GM18873 (cell line): ENCODE measurements at regions not wholly inside any gene's neighbourhood (a gene's known extent, or its start where the extent isn't known, plus 50 kb on each side); places are given as distances from the start of the nearest gene placed in this dataset.
"Not testable (repeated sequence)": the region's sequence is repeated elsewhere in the genome, so short reads cannot be mapped to it uniquely, and the experiment has no call there.

Source experiments
- ATAC-seq: cut with Tn5 transposase; IDR thresholded peaks from one replicate; pipeline ENCODE4 v1.9.1; 2021; ENCODE audit warnings: mild to moderate bottlenecking, moderate library complexity, moderate number of reproducible peaks; ENCODE audit not compliant: unreplicated experiment, low FRiP score

DNA sequence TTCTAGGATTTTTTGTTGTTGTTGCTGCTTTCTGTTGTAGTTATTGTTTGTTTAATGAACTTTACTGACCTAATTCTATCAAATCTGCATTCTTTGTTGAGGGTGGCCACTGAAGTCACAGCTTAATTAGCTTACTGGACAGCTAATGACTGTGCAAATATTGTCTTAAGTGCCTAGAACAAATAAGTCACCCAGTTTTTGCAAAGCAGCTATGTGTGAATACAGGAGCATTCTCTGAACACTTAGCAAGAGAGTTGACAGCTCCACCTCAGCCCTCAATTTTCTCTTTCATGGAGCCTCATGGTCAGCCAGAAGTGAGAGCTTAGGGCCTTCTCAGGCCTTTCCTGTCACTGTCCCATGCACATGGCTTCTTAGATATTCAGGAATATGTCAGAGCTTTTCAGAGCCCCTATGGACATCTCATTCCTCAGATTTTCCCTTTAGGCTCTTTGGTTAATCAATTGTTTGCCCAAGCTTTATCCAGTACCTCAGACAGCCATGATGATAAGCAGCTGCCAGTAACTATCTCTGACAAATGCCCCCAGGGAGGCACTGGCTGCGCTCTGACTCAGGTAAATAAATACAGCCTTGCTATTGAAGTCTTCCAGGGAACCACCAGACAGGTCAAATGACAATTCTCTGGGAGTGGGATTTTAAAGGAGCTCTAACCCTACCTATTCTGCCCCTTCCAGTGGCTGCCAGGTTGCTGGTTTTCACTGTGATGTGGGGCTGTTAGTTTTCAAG is 241.4 kb upstream of the IL12B start:
- ATAC-seq: no peak

DNA sequence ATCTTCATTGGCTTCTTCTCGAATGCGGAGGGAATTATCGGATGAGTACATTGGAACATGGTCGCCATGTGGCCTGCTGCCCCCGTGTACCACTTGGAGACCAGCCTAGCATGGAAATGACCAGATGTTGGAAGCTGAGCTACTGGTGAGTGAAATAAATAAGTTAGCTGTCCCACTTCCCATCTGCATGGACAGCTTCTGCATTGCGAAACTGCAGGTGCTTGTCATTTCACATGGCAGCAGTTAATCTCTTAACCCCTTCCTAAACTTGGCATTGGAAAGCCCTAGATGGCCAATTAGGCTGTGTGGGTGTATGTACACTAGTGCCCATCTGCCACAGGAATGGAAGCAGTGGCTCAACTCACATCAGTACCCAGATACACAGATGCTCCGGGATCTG is 246.6 kb upstream of the IL12B start:
- ATAC-seq: no peak

DNA sequence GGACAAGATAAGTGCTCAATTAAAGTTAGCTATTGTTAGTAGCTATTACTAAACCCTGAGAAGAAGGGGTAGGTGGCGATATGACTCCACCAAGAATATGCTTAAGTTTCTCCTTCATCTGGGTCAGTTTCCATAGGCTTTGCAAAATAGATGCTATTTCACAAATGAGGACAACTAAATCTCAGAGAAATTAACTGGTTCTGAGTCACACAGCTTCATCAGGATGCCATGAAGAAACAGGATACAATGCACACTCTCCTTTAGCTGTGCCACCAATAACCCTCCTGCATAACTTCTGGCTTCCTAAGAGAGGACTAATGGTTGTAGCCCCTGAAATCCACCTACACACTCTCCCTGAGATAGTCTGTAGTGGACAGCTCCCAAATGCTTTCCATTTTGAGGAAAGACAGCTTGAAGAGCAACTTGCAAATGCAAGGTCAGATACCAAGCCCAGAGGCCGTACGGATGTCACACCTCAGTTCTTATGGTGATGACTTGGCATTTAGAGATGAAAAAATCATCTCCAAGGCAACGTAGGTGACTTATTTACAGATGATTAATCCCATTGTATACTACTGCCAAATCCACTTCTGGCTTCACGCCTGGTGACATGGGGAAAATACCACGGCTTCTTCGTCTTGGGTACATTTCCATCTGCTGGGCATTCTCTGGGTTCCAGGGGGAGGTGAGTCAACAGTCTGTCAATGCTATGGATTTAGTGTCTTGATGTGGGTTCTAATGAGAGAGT is 251.4 kb upstream of the IL12B start:
- ATAC-seq: no peak

DNA sequence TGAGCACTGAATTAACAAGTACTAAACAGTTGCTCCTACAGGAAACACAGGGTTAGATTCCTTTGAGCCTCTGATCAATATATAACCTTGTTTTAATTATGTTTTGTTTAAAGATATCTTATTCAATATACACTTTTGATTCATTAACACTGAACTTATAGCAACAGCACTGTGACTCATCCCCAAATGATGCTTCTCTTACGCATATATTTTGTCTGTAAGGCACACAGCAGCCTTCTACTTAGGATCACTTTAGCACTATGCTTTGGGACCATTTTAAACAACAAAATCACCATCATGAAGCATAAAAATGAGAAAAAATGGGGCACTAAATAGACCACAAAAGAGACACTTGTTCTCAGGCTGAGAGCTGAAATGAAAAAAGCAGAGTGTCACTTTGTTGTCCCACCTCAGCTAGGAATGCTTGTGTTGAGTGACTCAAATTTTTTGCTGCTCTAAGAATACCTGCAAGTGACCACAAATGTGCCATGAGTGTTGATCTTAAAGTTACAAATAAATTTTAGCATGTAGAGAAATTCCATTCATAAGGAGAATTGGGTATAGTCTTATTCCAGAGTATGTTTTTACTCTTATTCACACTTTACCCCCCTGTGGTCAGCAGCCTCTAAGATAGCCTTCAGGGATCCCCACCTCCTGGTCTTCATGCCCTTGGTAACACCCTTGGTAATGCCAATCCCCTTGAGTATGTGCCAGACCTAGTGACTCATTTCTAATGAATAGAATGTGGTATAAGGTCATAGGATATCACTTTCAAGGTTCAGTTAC is 252.7 kb upstream of the IL12B start:
- ATAC-seq: no peak

DNA sequence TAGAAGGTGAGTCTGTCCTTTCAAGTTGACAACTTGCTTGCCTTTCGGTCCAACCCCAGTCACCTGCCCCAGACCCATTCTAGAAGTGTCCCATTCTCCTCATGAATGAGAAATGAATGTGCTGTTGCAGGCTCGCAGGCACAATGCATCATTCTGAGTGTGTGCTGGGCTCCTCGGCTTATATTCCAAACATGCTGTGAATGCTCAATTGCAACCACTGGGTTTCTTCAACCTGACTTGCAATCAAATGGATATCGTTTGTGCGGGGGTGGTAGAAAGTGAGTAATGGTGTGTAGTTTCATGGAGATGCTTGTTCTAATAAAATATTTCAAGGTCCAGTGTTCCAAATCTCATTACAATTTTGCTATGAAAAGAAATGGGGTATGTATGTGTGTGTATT is 256.6 kb upstream of the IL12B start:
- ATAC-seq: no peak

DNA sequence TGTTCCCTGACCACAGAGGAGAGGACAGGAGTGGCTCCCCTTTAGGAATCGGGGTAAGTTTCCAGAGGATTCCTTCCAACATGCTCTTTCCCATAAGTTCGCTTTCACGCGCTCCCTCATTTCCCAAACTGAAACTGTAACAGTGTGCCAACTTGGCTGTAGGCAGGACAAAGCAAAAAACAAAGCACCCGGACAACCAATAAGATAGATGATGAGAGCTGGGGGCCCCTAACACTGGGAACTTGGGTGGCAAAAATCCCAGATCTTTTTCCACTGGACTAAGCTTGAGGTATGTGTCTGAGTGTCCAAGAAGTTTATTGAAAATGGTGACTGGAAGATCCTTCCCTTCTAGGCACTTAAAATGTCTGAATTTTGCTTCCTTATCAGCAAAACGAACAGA is 258.7 kb upstream of the IL12B start:
- no peak for ATAC-seq

DNA sequence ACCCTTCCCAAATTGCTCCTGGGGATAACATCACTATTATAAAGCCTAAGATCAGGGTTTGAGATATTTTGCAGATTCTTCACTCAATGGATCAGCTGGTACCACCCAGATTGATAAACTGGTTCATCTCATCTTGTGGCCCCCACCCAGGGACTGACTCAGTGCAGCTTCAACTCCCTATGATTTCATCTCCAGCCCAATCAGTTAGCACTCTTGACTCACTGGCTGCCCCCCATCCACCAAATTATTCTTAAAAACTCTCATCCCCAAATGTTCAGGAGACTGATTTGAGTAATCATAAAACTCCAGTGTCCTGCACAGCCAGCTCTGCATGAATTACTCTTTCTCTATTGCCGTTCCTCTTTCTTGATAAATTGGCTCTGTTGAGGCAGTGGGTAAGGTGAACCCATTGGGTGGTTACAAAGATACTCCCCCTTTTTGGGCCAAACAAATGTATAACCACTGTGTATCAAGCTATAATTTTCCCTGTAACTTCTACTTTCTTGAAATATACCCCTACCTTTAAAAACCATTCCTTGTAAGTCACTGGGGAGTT is 263.3 kb upstream of the IL12B start:
- no peak for ATAC-seq

DNA sequence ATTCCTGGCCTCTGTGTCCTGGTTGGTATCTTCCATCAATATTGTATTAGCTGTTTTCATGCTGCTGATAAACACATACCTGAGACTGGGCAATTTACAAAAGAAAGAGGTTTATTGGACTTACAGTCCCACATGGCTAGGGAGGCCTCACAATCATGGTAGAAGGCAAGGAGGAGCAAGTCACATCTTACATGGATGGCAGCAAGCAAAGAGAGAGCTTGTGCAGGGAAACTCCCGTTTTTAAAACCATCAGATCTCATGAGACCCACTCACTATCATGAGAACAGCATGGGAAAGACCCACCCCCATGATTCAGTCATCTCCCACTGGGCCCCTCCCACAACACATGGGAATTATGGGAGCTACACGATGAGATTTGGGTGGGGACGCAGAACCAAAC is 265.3 kb upstream of the IL12B start:
- not testable (repeated sequence) for ATAC-seq

DNA sequence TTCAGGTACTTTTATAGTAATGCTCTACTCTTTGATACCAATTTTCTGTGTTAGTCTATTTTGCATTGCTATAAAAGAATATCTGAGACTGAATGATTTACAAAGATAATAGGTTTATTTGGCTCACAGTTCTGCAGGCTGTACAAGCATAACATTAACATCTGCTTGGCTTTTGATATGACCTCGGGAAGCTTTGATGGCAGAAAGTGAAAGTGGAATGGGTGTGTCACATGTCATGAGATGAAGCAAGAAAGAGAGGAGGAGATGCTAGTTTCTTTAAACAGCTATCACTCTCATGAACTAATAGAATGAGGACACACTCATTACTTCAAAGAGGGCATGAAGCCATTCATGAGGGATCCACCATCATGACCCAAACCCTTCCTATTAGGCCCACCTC is 270.9 kb upstream of the IL12B start:
- no peak for ATAC-seq

DNA sequence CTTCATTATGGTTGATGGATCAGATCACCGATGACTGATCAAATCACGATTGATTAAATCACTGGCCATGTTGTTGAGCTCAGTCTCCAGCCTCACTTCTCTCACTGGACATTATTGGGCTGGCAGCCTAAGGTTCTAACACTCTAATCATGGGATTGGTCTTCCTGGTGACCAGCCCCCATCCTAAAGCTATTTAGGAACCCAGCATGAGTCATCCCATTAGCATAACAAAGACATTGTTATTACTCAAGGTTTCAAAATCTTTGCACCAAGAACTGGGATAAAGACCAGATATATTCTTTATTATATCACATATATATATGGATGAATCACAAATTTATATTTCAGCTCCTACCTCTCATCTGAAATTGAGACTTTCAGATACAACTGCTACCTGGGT is 272.1 kb upstream of the IL12B start:
- ATAC-seq: no peak

DNA sequence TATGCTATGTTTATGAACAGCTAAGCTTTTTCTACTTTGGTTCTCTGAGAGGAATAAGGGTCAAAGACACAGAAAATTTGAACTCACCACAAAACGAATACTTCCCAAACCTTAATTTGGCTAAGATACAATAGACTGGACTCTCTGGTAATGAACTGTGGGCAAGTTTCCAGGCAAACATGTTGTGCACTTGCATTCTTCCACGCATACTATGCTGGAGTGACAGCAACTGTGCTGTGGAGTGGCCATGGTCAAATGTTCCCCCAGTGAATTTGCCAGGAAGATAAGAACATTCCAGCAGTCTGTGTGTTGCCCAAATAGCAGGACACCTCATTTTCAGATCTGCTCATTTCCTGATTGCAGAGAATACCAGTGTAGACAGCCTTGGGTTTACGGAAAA is 275.3 kb upstream of the IL12B start:
- no peak for ATAC-seq

DNA sequence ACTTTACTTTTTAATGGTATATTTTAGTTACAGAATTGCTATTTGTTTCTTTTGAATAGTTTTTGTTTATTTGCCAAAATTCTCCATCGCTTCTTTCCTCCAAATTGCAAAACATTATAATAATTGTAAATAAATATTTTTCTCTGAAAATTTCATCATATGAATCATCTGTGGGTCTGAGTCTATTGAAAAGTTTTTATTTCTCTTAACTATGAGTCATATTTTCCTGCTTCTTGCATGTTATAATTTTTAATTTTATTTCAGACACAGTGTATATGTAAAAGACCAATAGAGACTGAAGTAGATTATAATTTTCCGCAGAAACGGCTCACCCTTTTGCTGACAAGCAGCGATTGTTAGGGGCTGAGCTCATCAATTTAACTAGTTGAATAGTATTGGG is 279.1 kb upstream of the IL12B start:
- no peak for ATAC-seq

DNA sequence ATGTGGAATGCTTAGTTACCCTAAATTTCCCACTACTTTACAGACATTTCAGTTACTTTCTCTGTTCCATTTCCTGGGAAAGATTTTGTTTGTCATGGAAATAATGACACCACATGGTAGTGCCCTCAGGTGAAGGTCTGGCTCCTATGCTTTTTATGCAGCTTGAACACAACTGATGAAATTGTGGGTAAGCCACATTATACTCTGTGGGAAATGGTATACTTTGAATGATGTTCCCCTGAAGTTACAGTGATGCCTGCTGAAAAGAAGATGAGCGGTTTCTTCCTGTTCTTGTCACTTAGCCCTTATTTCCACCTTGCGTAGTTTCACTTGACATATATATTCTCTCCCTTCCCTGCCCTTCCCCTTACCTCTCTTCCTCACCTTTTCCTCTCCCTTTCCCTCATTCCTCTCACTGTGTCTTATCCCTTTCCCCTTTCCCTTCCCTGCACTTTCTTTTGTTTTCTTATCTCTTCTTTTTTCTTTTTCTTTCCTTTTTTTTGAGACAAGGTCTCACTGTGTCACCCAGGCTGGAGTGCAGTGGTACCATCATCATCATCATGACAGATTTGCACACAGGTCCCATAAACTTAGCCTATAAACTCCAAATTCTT is 280.8 kb upstream of the IL12B start:
- no peak for ATAC-seq

DNA sequence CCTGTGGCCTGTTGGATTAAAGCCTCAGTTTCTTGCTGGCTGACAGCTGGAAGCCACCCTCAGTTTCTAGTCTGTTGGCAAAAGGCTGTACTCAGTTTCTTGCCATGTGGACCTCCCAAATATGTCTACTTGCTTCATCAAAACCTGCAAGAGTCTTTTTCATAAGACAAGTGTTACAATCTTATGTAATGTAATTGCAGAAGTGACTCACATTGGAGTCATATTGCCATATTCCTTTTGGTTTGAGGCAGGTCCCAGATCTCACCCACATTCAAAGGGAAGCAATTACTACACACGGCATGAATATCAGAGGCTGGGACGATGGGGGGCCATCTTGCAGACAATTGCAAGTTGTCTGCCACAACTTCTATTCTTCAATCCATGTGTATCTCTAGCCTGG is 286.7 kb upstream of the IL12B start:
- ATAC-seq: no peak

DNA sequence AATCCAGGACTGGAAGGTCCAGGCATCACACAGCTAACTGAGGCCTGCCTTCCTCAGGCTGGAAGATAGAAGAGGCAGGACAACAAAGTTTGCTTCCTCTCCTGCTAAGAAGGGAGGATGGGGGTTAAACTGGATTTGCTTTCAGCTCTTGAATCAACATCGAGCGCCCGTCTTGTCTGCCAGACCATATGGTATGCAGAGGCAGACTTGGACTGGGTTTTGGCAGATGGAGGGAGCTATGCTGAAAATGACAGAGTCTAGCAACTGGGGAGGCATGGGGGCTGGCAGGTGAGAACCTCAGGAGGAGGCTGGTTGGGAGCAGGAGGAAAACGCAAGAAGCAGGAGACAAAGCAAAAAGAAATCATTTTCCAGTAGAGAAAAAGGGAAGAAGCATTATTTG is 289.5 kb upstream of the IL12B start:
- ATAC-seq: no peak

DNA sequence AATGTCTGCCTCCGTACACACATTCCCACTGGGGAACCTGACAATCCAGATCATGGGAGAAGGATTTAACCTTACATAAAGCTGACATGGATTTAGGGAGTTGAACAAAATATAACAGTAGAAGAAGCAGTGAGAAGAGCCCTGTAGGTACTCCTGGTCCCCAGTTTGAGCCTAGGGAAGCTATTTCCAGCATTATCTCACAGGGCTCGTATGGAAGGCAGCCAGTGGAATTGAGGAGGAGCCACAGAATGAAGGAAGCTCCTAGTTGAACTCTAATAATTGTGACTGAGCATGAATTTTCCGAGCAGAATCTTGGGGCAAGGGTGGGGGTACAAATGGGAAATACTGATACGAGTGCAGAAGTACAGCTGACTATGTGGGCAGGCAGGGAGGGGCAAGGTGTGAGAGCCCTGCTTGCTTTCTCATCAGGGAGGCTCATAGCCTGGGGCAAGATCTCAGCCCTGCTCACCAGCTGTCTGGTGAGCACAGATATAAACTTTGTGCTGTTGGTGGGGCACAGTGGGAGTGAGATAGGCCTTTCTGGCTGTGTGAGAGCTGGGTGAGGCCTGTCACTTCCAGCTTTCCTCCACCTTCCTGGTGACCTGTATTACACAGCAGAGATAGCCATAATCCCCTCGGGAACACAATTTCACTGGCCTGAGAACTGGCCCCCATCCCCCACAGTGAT is 290.7 kb upstream of the IL12B start:
- no peak for ATAC-seq

DNA sequence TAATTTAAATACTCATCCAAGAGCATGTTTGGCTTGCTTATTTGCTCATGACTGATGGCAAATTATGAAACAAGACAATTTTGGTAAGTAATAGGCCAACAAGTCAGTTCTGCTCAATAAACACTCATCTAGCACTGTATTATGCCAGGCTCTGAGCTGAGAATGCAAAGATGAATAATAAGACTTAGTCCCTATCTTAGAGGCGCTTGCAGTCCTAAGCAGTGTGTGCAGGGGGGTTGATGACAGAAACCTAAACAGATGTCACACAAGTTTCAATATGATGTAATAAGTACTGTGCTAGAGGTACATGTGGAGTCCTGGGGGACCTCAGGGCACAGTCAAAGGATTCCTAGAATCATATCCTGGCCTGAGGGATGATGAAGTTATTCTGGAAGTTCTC is 287.6 kb upstream of the ADRA1B start:
- no peak for ATAC-seq

DNA sequence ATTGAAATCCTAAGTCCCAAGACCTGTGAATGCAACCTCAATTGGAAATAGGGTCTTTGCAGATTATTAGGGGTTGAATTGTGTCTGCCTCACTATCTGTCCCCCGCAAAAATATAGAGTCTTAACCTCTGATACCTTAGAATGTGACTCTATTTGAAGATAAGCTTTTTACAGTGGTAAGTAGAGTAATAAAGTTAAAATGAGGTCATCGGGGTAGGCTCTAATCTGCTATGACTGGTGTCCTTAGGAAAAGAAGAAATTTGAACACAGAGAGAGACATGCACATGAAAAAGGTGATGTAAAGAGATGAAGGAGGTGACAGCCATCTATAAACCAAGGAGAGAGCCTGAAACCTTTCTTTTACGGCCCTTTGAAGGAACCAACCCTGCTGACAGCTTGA is 287.1 kb upstream of the ADRA1B start:
- ATAC-seq: no peak

DNA sequence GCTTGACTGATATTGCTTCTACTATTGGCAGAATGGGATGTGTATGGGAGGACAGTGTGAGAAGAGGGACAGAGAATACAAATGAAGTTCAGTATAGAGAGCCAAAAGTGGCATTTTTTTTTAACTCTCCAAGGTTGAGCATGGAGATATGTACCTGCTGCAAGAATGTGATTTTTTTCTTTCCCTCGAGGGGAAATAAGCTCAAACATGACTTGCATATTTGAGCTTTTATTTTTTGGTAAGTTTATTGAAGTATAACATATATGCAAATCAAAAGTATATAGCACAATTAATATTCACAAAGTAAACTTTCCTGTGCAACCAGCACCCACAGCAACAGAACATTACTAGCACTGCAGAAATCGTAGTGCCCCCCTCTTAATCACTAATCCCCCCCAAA is 285.7 kb upstream of the ADRA1B start:
- ATAC-seq: no peak

DNA sequence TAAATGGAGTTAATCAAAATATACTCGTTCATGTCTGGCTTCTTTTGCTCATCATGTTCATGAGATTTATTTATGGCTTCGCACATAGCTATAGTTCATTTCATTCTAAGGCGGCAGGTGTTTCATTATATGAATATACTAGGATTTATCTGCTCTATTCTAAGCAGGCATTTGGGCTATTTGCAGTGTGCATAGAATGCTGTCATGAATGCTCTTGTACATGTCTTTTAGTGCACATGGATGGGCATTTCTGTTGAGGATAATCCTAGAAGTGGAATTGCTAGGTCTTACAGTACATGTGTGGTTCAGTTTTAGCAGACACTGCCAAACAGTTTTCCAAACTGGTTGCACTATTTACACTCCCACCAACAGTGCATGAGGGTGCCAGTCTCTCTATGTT is 285.3 kb upstream of the ADRA1B start:
- no peak for ATAC-seq
